BE2C (cell line): ENCODE measurements at regions not wholly inside any gene's neighbourhood (a gene's known extent, or its start where the extent isn't known, plus 50 kb on each side); places are given as distances from the start of the nearest gene placed in this dataset.

Source experiments
- DNase-seq: peaks from one replicate; pipeline ENCODE4 v3.0.0-alpha.2; 2020
- H3K27me3 ChIP-seq: fragments of 250-450 bp; sonication (Bioruptor Pico); 2 replicates; pipeline ENCODE4 v1.5.1; 2020; ENCODE audit warnings: mild to moderate bottlenecking
- H3K36me3 ChIP-seq: fragments of 250-450 bp; sonication (Bioruptor Pico); 2 replicates; pipeline ENCODE4 v1.5.1; 2020; ENCODE audit warnings: mild to moderate bottlenecking
- H3K4me1 ChIP-seq: fragments of 250-450 bp; sonication (Bioruptor Pico); 2 replicates; pipeline ENCODE4 v1.5.1; 2020
- H3K4me3 ChIP-seq: 2 replicates; pipeline ENCODE4 v1.5.1; 2011; ENCODE audit warnings: low read depth, low read length
- H3K9me3 ChIP-seq: fragments of 250-450 bp; sonication (Bioruptor Pico); 2 replicates; pipeline ENCODE4 v1.5.1; 2020
- TF ChIP-seq, protein P1 (sequence below): IDR thresholded peaks from 2 replicates; pipeline ENCODE4 v1.5.1; 2012; ENCODE audit warnings: mild to moderate bottlenecking, low read depth, low read length

DNA sequence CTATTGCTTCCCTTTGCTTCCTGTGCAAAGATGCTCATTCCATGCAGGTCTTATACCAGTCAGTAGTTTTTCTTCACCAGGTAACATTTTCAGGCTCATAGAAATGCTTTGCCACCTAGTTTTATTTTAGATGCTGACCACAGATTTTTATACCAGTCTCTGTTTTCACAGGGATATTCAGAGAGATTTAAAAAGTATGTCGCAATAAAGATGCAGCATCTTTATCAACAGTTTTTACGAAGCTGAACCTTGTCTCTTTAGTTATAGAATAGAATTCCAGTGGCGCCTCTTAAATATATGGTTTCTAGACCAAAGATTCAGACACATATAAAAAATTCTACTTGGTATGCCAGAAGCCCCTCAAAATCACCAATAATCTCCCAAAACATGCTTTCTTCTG is 155.7 kb upstream of the PCSK5 start:
- Histone ChIP-seq H3K4me1 (no peaks in the 10 kb centered on the region), H3K9me3 (no peaks in the 10 kb centered on the region; the same call in 1 of the 2 replicates), H3K4me3 (no peak overlapping the region), H3K36me3 (no peaks in the 10 kb centered on the region), H3K27me3 (no peaks in the 10 kb centered on the region)
- TF ChIP-seq, protein P1, sequence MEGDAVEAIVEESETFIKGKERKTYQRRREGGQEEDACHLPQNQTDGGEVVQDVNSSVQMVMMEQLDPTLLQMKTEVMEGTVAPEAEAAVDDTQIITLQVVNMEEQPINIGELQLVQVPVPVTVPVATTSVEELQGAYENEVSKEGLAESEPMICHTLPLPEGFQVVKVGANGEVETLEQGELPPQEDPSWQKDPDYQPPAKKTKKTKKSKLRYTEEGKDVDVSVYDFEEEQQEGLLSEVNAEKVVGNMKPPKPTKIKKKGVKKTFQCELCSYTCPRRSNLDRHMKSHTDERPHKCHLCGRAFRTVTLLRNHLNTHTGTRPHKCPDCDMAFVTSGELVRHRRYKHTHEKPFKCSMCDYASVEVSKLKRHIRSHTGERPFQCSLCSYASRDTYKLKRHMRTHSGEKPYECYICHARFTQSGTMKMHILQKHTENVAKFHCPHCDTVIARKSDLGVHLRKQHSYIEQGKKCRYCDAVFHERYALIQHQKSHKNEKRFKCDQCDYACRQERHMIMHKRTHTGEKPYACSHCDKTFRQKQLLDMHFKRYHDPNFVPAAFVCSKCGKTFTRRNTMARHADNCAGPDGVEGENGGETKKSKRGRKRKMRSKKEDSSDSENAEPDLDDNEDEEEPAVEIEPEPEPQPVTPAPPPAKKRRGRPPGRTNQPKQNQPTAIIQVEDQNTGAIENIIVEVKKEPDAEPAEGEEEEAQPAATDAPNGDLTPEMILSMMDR, result no peak
- DNase-seq, result no peak

DNA sequence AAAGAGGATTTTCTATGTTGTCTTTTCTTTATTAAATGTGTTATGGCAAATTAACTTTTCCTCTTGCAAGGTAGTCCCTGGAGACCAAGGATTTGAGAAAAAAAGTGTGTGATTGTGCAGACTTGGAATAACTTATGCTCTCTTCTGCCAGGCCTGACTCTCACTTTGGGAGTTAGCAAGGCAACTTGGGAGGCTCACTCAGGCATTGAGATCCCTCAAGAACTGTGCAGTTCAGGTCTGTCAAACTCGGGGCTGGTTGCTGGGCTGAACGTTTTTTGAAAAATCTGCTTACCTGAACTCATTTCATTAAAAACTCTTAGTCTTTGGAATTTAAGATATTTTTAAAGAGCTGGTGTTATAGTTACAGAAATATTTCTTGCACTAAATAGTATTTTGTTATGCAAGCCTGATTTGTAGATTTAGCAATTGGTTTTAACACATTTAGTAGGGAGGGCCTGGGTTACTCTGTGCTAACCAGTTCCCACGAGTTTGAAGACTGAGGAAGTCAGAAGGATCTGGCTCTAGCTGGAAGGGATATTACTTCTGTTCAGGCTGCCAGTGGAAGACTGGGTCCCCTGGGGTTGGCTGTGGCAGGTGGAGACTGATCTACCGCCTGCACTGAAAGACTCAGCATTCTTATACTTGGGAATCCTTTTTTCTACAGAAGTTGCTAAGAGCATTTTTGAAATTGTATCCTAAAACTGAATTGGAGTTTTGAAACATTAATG is 150.4 kb upstream of the PCSK5 start:
- Histone ChIP-seq H3K4me1 (no peaks in the 10 kb centered on the region), H3K27me3 (no peaks in the 10 kb centered on the region), H3K36me3 (no peaks in the 10 kb centered on the region), H3K4me3 (no peak overlapping the region), H3K9me3 (no peaks in the 10 kb centered on the region)
- DNase-seq, result no peak
- TF ChIP-seq, protein P1, result no peak

DNA sequence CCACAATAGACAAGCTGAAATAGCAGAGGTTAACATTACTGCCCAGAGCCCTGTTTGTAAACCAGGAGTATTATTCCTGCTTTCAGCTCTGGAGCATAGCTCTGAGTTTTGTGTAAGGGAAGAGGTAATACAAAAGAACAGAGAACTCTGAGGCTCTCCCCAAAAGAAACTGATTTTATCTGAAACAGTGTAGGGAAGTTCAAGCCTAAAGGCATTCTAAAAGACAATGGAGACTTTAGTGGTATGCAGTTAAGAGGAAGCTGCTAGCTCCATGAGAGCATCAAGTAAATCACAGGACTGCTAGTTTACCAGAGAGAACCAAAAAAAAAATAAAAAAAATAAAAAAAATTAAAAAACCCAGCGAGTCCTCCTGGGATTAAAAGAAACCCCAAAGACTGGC is 146.6 kb upstream of the PCSK5 start:
- no peaks in the 10 kb centered on the region for H3K36me3 ChIP-seq
- TF ChIP-seq, protein P1, result no peak

DNA sequence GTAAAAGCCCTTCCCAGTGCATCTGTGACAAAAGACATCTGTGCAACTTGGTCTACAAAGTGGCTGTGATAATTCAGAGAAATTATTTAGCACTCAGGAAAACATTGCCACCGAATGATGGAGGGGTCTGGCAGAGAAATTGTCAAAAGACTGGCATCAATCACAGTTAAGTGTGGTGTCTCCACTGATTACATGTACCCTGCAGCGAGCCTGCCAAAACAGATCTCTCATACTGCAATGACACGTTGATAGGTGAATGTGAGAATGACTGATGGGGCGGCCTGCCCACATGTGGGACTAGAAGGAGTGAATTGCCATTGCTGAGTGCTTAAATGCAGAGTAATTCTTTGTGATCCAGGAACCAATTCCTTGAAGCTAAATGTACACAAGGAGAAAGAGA is 136.4 kb upstream of the PCSK5 start:
- no peaks in the 10 kb centered on the region for H3K9me3 ChIP-seq
- TF ChIP-seq, protein P1, result no peak
- no peaks in the 10 kb centered on the region for H3K4me1 ChIP-seq

More for the DNA sequence above, 146.6 kb upstream of the PCSK5 start:
- Histone ChIP-seq H3K27me3 (no peaks in the 10 kb centered on the region), H3K4me1 (no peaks in the 10 kb centered on the region), H3K9me3 (no peaks in the 10 kb centered on the region), H3K4me3 (no peak overlapping the region)
- DNase-seq, result no peak

DNA sequence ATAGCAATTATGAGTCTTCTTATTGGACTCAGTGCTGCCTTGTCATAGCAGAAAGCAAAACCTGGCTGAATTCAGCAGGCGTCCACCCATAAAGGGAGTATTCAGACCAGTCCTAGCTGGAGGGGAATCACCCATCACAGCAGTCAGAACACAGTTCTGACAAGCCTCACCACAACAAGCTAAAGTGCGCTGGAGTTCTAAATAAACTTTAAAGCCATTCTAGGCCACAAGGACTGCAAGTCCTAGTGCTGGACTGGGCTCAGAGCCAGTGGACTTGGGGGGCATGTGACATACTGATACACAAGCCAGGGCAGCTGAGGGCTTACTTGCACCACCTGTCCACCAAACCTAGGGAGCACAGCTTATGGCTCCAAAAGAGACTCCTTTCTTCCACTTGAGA is 115.3 kb upstream of the PCSK5 start:
- no peak overlapping the region for H3K4me3 ChIP-seq
- no peaks in the 10 kb centered on the region for H3K27me3 ChIP-seq
- H3K4me1 ChIP-seq, result no peaks in the 10 kb centered on the region
- no peak for DNase-seq
- no peaks in the 10 kb centered on the region for H3K36me3 ChIP-seq
- TF ChIP-seq, protein P1, result no peak
- H3K9me3 ChIP-seq, result no peaks in the 10 kb centered on the region

More for the DNA sequence above, 136.4 kb upstream of the PCSK5 start:
- H3K36me3 ChIP-seq, result no peaks in the 10 kb centered on the region
- H3K27me3 ChIP-seq, result no peaks in the 10 kb centered on the region
- H3K4me3 ChIP-seq, result no peak overlapping the region
- no peak for DNase-seq

DNA sequence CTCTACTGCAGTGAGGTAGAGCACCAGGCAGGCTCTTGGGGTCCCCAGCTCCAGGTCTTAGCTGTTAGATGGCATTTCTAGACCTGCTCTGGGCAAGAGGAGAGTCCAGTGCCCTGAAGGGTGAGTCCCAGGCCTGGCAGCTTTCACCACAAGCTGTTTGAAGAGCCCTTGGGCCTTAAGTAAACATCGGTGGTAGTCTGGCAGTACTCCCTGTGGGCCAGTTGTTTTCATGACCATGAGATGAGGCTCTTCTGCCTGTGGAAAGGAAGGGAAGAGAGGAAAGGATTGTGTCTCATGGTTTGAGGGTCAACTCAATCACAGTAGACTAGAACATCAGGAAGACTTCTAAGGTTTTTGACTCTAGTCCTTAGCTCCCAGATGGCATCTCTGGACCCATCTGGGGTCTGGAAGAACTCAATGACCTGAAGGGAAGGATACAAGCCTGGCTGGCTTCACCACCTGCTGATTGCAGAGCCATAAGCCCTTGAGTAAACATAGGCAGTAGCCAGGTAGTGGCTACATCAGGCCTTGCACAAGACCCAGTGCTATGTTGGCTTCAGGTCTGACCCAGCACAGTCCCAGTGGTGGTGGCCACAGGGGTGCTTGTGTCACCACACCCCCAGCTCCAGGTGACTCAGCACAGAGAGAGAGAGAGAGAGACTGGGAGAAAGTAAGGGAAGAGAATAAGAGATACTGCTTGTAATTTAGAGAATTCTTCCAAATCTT is 114.3 kb upstream of the PCSK5 start:
- Histone ChIP-seq H3K9me3 (no peaks in the 10 kb centered on the region), H3K4me3 (no peak overlapping the region), H3K4me1 (no peaks in the 10 kb centered on the region), H3K27me3 (no peaks in the 10 kb centered on the region), H3K36me3 (no peaks in the 10 kb centered on the region)
- TF ChIP-seq, protein P1, result no peak
- no peak for DNase-seq
